Mesendoderm (in vitro differentiated cells): ENCODE measurements at regions not wholly inside any gene's neighbourhood (a gene's known extent, or its start where the extent isn't known, plus 50 kb on each side); places are given as distances from the start of the nearest gene placed in this dataset.
A peak's percentile ranks its signal among the peaks of the same experiment; 100 is the strongest.

Experiments
- DNase-seq: peaks from one replicate; pipeline ENCODE4 v3.0.0; 2013
- H2AK5ac ChIP-seq: 2 replicates; pipeline ENCODE4 v1.6.1; 2013; ENCODE audit warnings: low read length, inconsistent platforms
- H2BK120ac ChIP-seq: 2 replicates; pipeline ENCODE4 v1.6.1; 2013; ENCODE audit warnings: low read depth, mild to moderate bottlenecking, low read length, moderate library complexity, mixed read lengths
- H2BK15ac ChIP-seq: replicated peaks from 2 replicates; pipeline ENCODE4 v1.6.1; 2013; ENCODE audit warnings: low read depth, mild to moderate bottlenecking, moderate library complexity
- H2BK5ac ChIP-seq: 2 replicates; pipeline ENCODE4 v1.6.1; 2013; ENCODE audit warnings: low read length, inconsistent platforms
- H3K18ac ChIP-seq: 2 replicates; pipeline ENCODE4 v1.6.1; 2013; ENCODE audit warnings: mild to moderate bottlenecking, low read length, mixed read lengths
- H3K23ac ChIP-seq: one replicate; pipeline ENCODE4 v1.6.1; 2013; ENCODE audit warnings: low read length
- H3K27ac ChIP-seq: 2 replicates; pipeline ENCODE4 v1.5.1; 2013; ENCODE audit warnings: low read depth, mild to moderate bottlenecking, inconsistent platforms, low read length, moderate library complexity
- H3K27me3 ChIP-seq: 2 replicates; pipeline ENCODE4 v1.6.1; 2013; ENCODE audit warnings: low read length, control low read depth, mild to moderate bottlenecking, inconsistent platforms; ENCODE audit not compliant: insufficient read depth, poor library complexity
- H3K36me3 ChIP-seq: 2 replicates; pipeline ENCODE4 v1.6.1; 2013; ENCODE audit warnings: low read length, inconsistent platforms; ENCODE audit not compliant: control insufficient read depth, insufficient read depth
- H3K4ac ChIP-seq: one replicate; pipeline ENCODE4 v1.6.1; 2013; ENCODE audit warnings: low read depth, mild to moderate bottlenecking, low read length, moderate library complexity
- H3K4me1 ChIP-seq: 2 replicates; pipeline ENCODE4 v1.6.1; 2013; ENCODE audit warnings: low read depth, low read length, inconsistent platforms; ENCODE audit not compliant: control insufficient read depth
- H3K4me2 ChIP-seq: 2 replicates; pipeline ENCODE4 v1.6.1; 2013; ENCODE audit warnings: low read length
- H3K4me3 ChIP-seq: 2 replicates; pipeline ENCODE4 v1.5.1; 2013; ENCODE audit warnings: mild to moderate bottlenecking, low read length
- H3K56ac ChIP-seq: one replicate; pipeline ENCODE4 v1.6.1; 2013; ENCODE audit warnings: low read length
- H3K79me1 ChIP-seq: 2 replicates; pipeline ENCODE4 v1.6.1; 2013; ENCODE audit warnings: low read length, inconsistent platforms
- H3K79me2 ChIP-seq: 2 replicates; pipeline ENCODE4 v1.6.1; 2013; ENCODE audit warnings: mild to moderate bottlenecking, low read length; ENCODE audit not compliant: control insufficient read depth, insufficient read depth
- H3K9ac ChIP-seq: 2 replicates; pipeline ENCODE4 v1.6.1; 2013; ENCODE audit warnings: low read length, inconsistent platforms
- H4K5ac ChIP-seq: one replicate; pipeline ENCODE4 v1.6.1; 2013; ENCODE audit warnings: low read length
- H4K8ac ChIP-seq: one replicate; pipeline ENCODE4 v1.6.1; 2013; ENCODE audit warnings: low read depth, mild to moderate bottlenecking, control low read depth, low read length, moderate library complexity
- WGBS: extraction: QIAGEN DNeasy Blood & Tissue Kit; methylation state at CpG from one replicate; pipeline ENCODE4 v1.1.7; 2013; ENCODE audit warnings: low lambda C conversion rate, missing lambda C conversion rate; ENCODE audit not compliant: insufficient coverage; ENCODE audit errors: extremely low coverage; 5-methylcytosine and 5-hydroxymethylcytosine counted together

- Histone ChIP-seq H3K27me3 (no peaks in the 10 kb centered on the region), H4K5ac (no peak overlapping the region), H3K18ac (no peak overlapping the region), H2BK5ac (no peak overlapping the region), H3K23ac (no peak overlapping the region), H3K4me1 (no peaks in the 10 kb centered on the region), H3K27ac (no peak overlapping the region), H3K36me3 (no peaks in the 10 kb centered on the region), H3K4me3 (no peak overlapping the region), H3K4me2 (no peak overlapping the region), H2BK15ac (no peak overlapping the region), H3K79me1 (no peaks in the 10 kb centered on the region), H2BK120ac (no peak overlapping the region), H3K9ac (no peak overlapping the region), H3K79me2 (no peaks in the 10 kb centered on the region), H3K56ac (no peak overlapping the region), H2AK5ac (no peak overlapping the region), H4K8ac (no peak overlapping the region), H3K4ac (no peak overlapping the region)
- WGBS = no CpG with 5 or more reads among the region's 4 CpGs
- no peak for DNase-seq
Measured at GRCh38 chr4:127558489-127559407, 74.0 kb upstream of the INTU start.

GRCh38 chr4:127559981-127560380, 72.8 kb upstream of the INTU start:
- Histone ChIP-seq H3K56ac (no peak overlapping the region), H3K4me2 (no peak overlapping the region), H3K27me3 (no peaks in the 10 kb centered on the region), H3K4me3 (no peak overlapping the region), H3K36me3 (no peaks in the 10 kb centered on the region), H4K5ac (no peak overlapping the region), H2BK5ac (no peak overlapping the region), H3K9ac (no peak overlapping the region), H3K27ac (no peak overlapping the region), H2AK5ac (no peak overlapping the region), H3K4me1 (no peaks in the 10 kb centered on the region), H2BK15ac (no peak overlapping the region), H4K8ac (no peak overlapping the region), H3K18ac (no peak overlapping the region), H3K79me1 (no peaks in the 10 kb centered on the region), H3K79me2 (no peaks in the 10 kb centered on the region), H2BK120ac (no peak overlapping the region), H3K4ac (no peak overlapping the region), H3K23ac (no peak overlapping the region)
- WGBS = no CpG with 5 or more reads among the region's 7 CpGs
- no peak for DNase-seq

- DNase-seq = no peak
- Histone ChIP-seq H3K36me3 (no peaks in the 10 kb centered on the region), H3K27ac (no peak overlapping the region), H4K8ac (no peak overlapping the region), H3K4me3 (no peak overlapping the region), H3K9ac (no peak overlapping the region), H3K4ac (no peak overlapping the region), H3K27me3 (no peaks in the 10 kb centered on the region), H3K79me2 (no peaks in the 10 kb centered on the region), H3K23ac (no peak overlapping the region), H2BK15ac (no peak overlapping the region), H2BK120ac (no peak overlapping the region), H3K56ac (no peak overlapping the region), H3K4me1 (no peaks in the 10 kb centered on the region), H3K18ac (no peak overlapping the region), H3K79me1 (no peaks in the 10 kb centered on the region), H2BK5ac (no peak overlapping the region), H3K4me2 (no peak overlapping the region), H4K5ac (no peak overlapping the region), H2AK5ac (no peak overlapping the region)
- WGBS = no CpG with 5 or more reads among the region's 3 CpGs
Measured at GRCh38 chr4:127560755-127561154, 72.0 kb upstream of the INTU start.

- no peak overlapping the region for H3K4me3 ChIP-seq
- H2AK5ac ChIP-seq = no peak overlapping the region
- no peak overlapping the region for H2BK120ac ChIP-seq
- no peaks in the 10 kb centered on the region for H3K4me1 ChIP-seq
- H3K36me3 ChIP-seq = no peaks in the 10 kb centered on the region
- no CpG with 5 or more reads among the region's 2 CpGs for WGBS
- H4K5ac ChIP-seq = no peak overlapping the region
- no peaks in the 10 kb centered on the region for H3K79me1 ChIP-seq
- H3K27ac ChIP-seq = no peak overlapping the region
- no peak overlapping the region for H2BK15ac ChIP-seq
- H3K23ac ChIP-seq = no peak overlapping the region
- H2BK5ac ChIP-seq = no peak overlapping the region
- no peak overlapping the region for H3K4me2 ChIP-seq
- no peak overlapping the region for H3K4ac ChIP-seq
- H3K9ac ChIP-seq = no peak overlapping the region
- no peaks in the 10 kb centered on the region for H3K79me2 ChIP-seq
- peak; percentile 33 for DNase-seq
- H3K27me3 ChIP-seq = no peaks in the 10 kb centered on the region
- no peak overlapping the region for H4K8ac ChIP-seq
- H3K18ac ChIP-seq = no peak overlapping the region
- no peak overlapping the region for H3K56ac ChIP-seq
Measured at GRCh38 chr4:127574643-127575042, 58.1 kb upstream of the INTU start.

GRCh38 chr4:127575888-127576287, 56.9 kb upstream of the INTU start:
- H3K79me2 ChIP-seq = no peaks in the 10 kb centered on the region
- H3K36me3 ChIP-seq = no peaks in the 10 kb centered on the region
- no peak overlapping the region for H3K18ac ChIP-seq
- WGBS = no CpG with 5 or more reads among the region's 2 CpGs
- no peak overlapping the region for H3K4me2 ChIP-seq
- no peaks in the 10 kb centered on the region for H3K4me1 ChIP-seq
- no peak overlapping the region for H4K5ac ChIP-seq
- H4K8ac ChIP-seq = no peak overlapping the region
- no peak overlapping the region for H3K56ac ChIP-seq
- no peak overlapping the region for H2BK5ac ChIP-seq
- H3K9ac ChIP-seq = no peak overlapping the region
- DNase-seq = no peak
- no peaks in the 10 kb centered on the region for H3K79me1 ChIP-seq
- no peak overlapping the region for H3K23ac ChIP-seq
- H3K27ac ChIP-seq = no peak overlapping the region
- H3K27me3 ChIP-seq = no peaks in the 10 kb centered on the region
- no peak overlapping the region for H2BK120ac ChIP-seq
- H2BK15ac ChIP-seq = no peak overlapping the region
- no peak overlapping the region for H3K4ac ChIP-seq
- H3K4me3 ChIP-seq = no peak overlapping the region
- H2AK5ac ChIP-seq = no peak overlapping the region

- Histone ChIP-seq H3K36me3 (no peaks in the 10 kb centered on the region), H3K9ac (no peak overlapping the region), H3K79me2 (no peaks in the 10 kb centered on the region), H3K79me1 (no peaks in the 10 kb centered on the region), H2BK15ac (no peak overlapping the region), H3K27me3 (no peaks in the 10 kb centered on the region), H2AK5ac (no peak overlapping the region), H3K23ac (no peak overlapping the region), H4K8ac (no peak overlapping the region), H3K4me1 (no peaks in the 10 kb centered on the region), H2BK5ac (no peak overlapping the region), H3K56ac (no peak overlapping the region), H3K4me3 (no peak overlapping the region), H3K27ac (no peak overlapping the region), H3K4ac (no peak overlapping the region), H3K4me2 (no peak overlapping the region), H4K5ac (no peak overlapping the region), H3K18ac (no peak overlapping the region), H2BK120ac (no peak overlapping the region)
- no peak for DNase-seq
- no CpG with 5 or more reads among the region's 3 CpGs for WGBS
Measured at GRCh38 chr4:127578491-127578890, 54.3 kb upstream of the INTU start.
